ENCODE measurements at regions not wholly inside any gene's neighbourhood (a gene's known extent, or its start where the extent isn't known, plus 50 kb on each side); places are given as distances from the start of the nearest gene placed in this dataset.

- Histone ChIP-seq H3K9me3 (no peaks in the 10 kb centered on the region), H3K27me3 (no peaks in the 10 kb centered on the region), H3K4me1 (no peaks in the 10 kb centered on the region), H3K36me3 (no peaks in the 10 kb centered on the region), H3K27ac (no peak overlapping the region), H3K4me3 (no peak overlapping the region)
- no peak for TF ChIP-seq CTCF (IDR thresholded peaks at IDR 0.05)
- no peak for TF ChIP-seq POLR2A (IDR thresholded peaks at IDR 0.05)
- no peak for DNase-seq
These were observed 54.4 kb upstream of the PIK3R1 start for GRCh38 chr5:68161156-68161555.

GRCh38 chr5:68159224-68159951, 56.2 kb upstream of the PIK3R1 start:
- Histone ChIP-seq H3K27ac (no peak overlapping the region), H3K4me3 (no peak overlapping the region), H3K27me3 (no peaks in the 10 kb centered on the region), H3K4me1 (no peaks in the 10 kb centered on the region), H3K36me3 (no peaks in the 10 kb centered on the region), H3K9me3 (no peaks in the 10 kb centered on the region)
- DNase-seq, result no peak
- TF ChIP-seq CTCF (IDR thresholded peaks at IDR 0.05) (no peak), POLR2A (IDR thresholded peaks at IDR 0.05) (no peak)

GRCh38 chr5:68155940-68156339, 59.6 kb upstream of the PIK3R1 start:
- no peaks in the 10 kb centered on the region for H3K4me1 ChIP-seq
- no peaks in the 10 kb centered on the region for H3K36me3 ChIP-seq
- no peak overlapping the region for H3K4me3 ChIP-seq
- H3K27ac ChIP-seq, result no peak overlapping the region
- TF ChIP-seq POLR2A (IDR thresholded peaks at IDR 0.05) (no peak), CTCF (IDR thresholded peaks at IDR 0.05) (no peak)
- no peaks in the 10 kb centered on the region for H3K27me3 ChIP-seq
- no peaks in the 10 kb centered on the region for H3K9me3 ChIP-seq
- DNase-seq, result no peak

GRCh38 chr5:68154119-68154857, 61.3 kb upstream of the PIK3R1 start:
- no peak for DNase-seq
- Histone ChIP-seq H3K27ac (no peak overlapping the region), H3K9me3 (no peaks in the 10 kb centered on the region), H3K4me1 (no peaks in the 10 kb centered on the region), H3K4me3 (no peak overlapping the region), H3K36me3 (no peaks in the 10 kb centered on the region), H3K27me3 (no peaks in the 10 kb centered on the region)
- no peak for TF ChIP-seq POLR2A (IDR thresholded peaks at IDR 0.05)
- TF ChIP-seq CTCF (IDR thresholded peaks at IDR 0.05), result no peak

- H3K27ac ChIP-seq, result no peak overlapping the region
- DNase-seq, result no peak
- H3K36me3 ChIP-seq, result no peaks in the 10 kb centered on the region
- no peaks in the 10 kb centered on the region for H3K27me3 ChIP-seq
- no peaks in the 10 kb centered on the region for H3K4me1 ChIP-seq
- no peaks in the 10 kb centered on the region for H3K9me3 ChIP-seq
- H3K4me3 ChIP-seq, result no peak overlapping the region
- TF ChIP-seq CTCF (IDR thresholded peaks at IDR 0.05) (no peak), POLR2A (IDR thresholded peaks at IDR 0.05) (no peak)
These were observed 63.7 kb upstream of the PIK3R1 start for GRCh38 chr5:68151812-68152211.

Data from Peyer's patch (tissue), 4 donors.